SK-N-SH (cell line): ENCODE measurements at regions not wholly inside any gene's neighbourhood (a gene's known extent, or its start where the extent isn't known, plus 50 kb on each side); places are given as distances from the start of the nearest gene placed in this dataset.

ENCODE experiments used
- CTCF ChIA-PET: fragments of 300-600, 350-600 bp; formaldehyde crosslinking; extraction: SDS; loops from one replicate; lab custom pipeline; 2021; lab: Yijun Ruan, JAX
- POLR2A ChIA-PET: fragments of 350-600 bp; sonication (Branson Sonifier 250); formaldehyde crosslinking; extraction: SDS; loops from one replicate; lab custom pipeline; 2020; ENCODE audit warnings: antibody characterized with exemption, inconsistent platforms; lab: Yijun Ruan, JAX
- DNase-seq: peaks from one replicate; pipeline ENCODE4 v3.0.0; 2012
- H2AFZ ChIP-seq: fragments of 200-600 bp; sonication (generic); 2 replicates; pipeline ENCODE4 v1.8.1; 2016; ENCODE audit warnings: antibody characterized with exemption, mild to moderate bottlenecking, low read depth
- H3F3A ChIP-seq: fragments of 200-600 bp; sonication (generic); replicated peaks from 2 replicates; pipeline ENCODE3; 2016; ENCODE audit warnings: antibody characterized with exemption, mild to moderate bottlenecking; ENCODE audit not compliant: insufficient read depth
- H3K27ac ChIP-seq, 2 experiments: fragments of 200-500 bp in 1 of 2; fragments of 200-600 bp in 1 of 2; sonication (Bioruptor generic) in 1 of 2; sonication (generic), shearing (Covaris generic) in 1 of 2; 2 replicates each; pipeline versions ENCODE4 v1.5.1 to v1.6.1; 2014 to 2016; ENCODE audit warnings: low read depth in 2 of 2, inconsistent platforms in 1 of 2, low read length in 1 of 2, mild to moderate bottlenecking in 1 of 2, mixed read lengths in 1 of 2
- H3K27me3 ChIP-seq: fragments of 200-600 bp; sonication (generic), shearing (Covaris generic); 2 replicates; pipeline ENCODE4 v1.6.1; 2016; ENCODE audit warnings: mixed run types; ENCODE audit not compliant: insufficient read depth
- H3K36me3 ChIP-seq, 2 experiments: fragments of 200-500 bp in 1 of 2; fragments of 200-600 bp in 1 of 2; sonication (Bioruptor generic) in 1 of 2; sonication (generic) in 1 of 2; replicated peaks in 1 of 2; 2 replicates each; pipeline versions ENCODE3 to v1.5.1; 2014 to 2016; ENCODE audit warnings: low read length in 1 of 2, mild to moderate bottlenecking in 1 of 2; ENCODE audit not compliant: insufficient read depth in 2 of 2, control insufficient read depth in 1 of 2
- H3K4me1 ChIP-seq, 2 experiments: fragments of 200-500 bp in 1 of 2; fragments of 200-600 bp in 1 of 2; sonication (Bioruptor generic) in 1 of 2; sonication (generic), shearing (Covaris generic) in 1 of 2; 2 replicates each; pipeline versions ENCODE4 v1.5.1 to v1.6.1; 2014 to 2016; ENCODE audit warnings: low read depth in 1 of 2, low read length in 1 of 2, mixed run types in 1 of 2; ENCODE audit not compliant: insufficient read depth in 2 of 2, control insufficient read depth in 1 of 2
- H3K4me2 ChIP-seq: fragments of 200-600 bp; sonication (generic), shearing (Covaris generic); 2 replicates; pipeline ENCODE4 v1.6.1; 2017; ENCODE audit warnings: mixed run types
- H3K4me3 ChIP-seq, 2 experiments: fragments of 200-500 bp in 1 of 2; fragments of 200-600 bp in 1 of 2; sonication (Bioruptor generic) in 1 of 2; sonication (generic), shearing (Covaris generic) in 1 of 2; 2 replicates each; pipeline versions ENCODE4 v1.5.1 to v1.8.1; 2014 to 2016; ENCODE audit warnings: low read depth in 2 of 2, inconsistent platforms in 1 of 2, low read length in 1 of 2, mild to moderate bottlenecking in 1 of 2, mixed read lengths in 1 of 2, moderate library complexity in 1 of 2
- H3K79me2 ChIP-seq: fragments of 200-600 bp; sonication (generic); 2 replicates; pipeline ENCODE4 v1.8.1; 2017; ENCODE audit warnings: mild to moderate bottlenecking; ENCODE audit not compliant: insufficient read depth
- H3K9ac ChIP-seq: fragments of 200-600 bp; sonication (generic); 2 replicates; pipeline ENCODE4 v1.6.1; 2017; ENCODE audit warnings: mixed run types
- H3K9me2 ChIP-seq: fragments of 200-600 bp; sonication (generic); 2 replicates; pipeline ENCODE4 v1.6.1; 2017; ENCODE audit warnings: mixed run types
- H3K9me3 ChIP-seq: fragments of 200-600 bp; sonication (generic); 2 replicates; pipeline ENCODE4 v1.6.1; 2017; ENCODE audit warnings: mixed run types, mild to moderate bottlenecking, moderate library complexity
- H4K20me1 ChIP-seq: fragments of 200-600 bp; sonication (generic); 2 replicates; pipeline ENCODE4 v1.6.1; 2017; ENCODE audit warnings: mild to moderate bottlenecking, mixed run types; ENCODE audit not compliant: insufficient read depth
- CHD2 ChIP-seq: fragments of 150-350 bp; IDR thresholded peaks from 2 replicates; pipeline ENCODE4 v1.6.1; 2018; ENCODE audit warnings: low read length; ENCODE audit not compliant: partially characterized antibody
- EZH2phosphoT487 ChIP-seq: fragments of 200-600 bp; sonication (generic); IDR thresholded peaks from 2 replicates; pipeline ENCODE4 v1.6.1; 2017; ENCODE audit warnings: low read depth, mixed run types, mild to moderate bottlenecking, antibody characterized with exemption, moderate library complexity, borderline replicate concordance
- GABPA ChIP-seq: IDR thresholded peaks from 2 replicates; pipeline ENCODE4 v1.4.0; 2012; ENCODE audit warnings: low read depth, mild to moderate bottlenecking
- NFIC ChIP-seq: IDR thresholded peaks from 2 replicates; pipeline ENCODE4 v1.4.0; 2012; ENCODE audit warnings: borderline replicate concordance
- NRF1 ChIP-seq: IDR thresholded peaks from 2 replicates; pipeline ENCODE4 v1.6.1; 2012; ENCODE audit warnings: low read depth, mild to moderate bottlenecking, low read length
- POLR2AphosphoS5 ChIP-seq: IDR thresholded peaks from 2 replicates; pipeline ENCODE4 v1.6.1; 2012; ENCODE audit warnings: low read depth, low read length
- REST ChIP-seq: IDR thresholded peaks from 2 replicates; pipeline ENCODE4 v1.6.1; 2012; ENCODE audit warnings: mild to moderate bottlenecking, low read depth, low read length, moderate library complexity
- RXRA ChIP-seq: IDR thresholded peaks from 2 replicates; pipeline ENCODE4 v1.4.0; 2012; ENCODE audit warnings: low read depth, mild to moderate bottlenecking, borderline replicate concordance
- SIN3A ChIP-seq: IDR thresholded peaks from 2 replicates; pipeline ENCODE4 v1.6.1; 2012; ENCODE audit warnings: low read depth, mild to moderate bottlenecking, low read length, moderate library complexity, borderline replicate concordance
- SMC3 ChIP-seq: IDR thresholded peaks from 2 replicates; pipeline ENCODE4 v1.6.1; 2012; ENCODE audit warnings: low read depth, low read length, improper control_type of control experiment
- TCF12 ChIP-seq: IDR thresholded peaks from 2 replicates; pipeline ENCODE4 v1.4.0; 2012
- TEAD4 ChIP-seq: IDR thresholded peaks from 2 replicates; pipeline ENCODE4 v1.4.0; 2012; ENCODE audit warnings: mild to moderate bottlenecking, borderline replicate concordance; ENCODE audit not compliant: insufficient read depth
- YY1 ChIP-seq: IDR thresholded peaks from 2 replicates; pipeline ENCODE4 v1.4.0; 2012; ENCODE audit warnings: low read depth, mild to moderate bottlenecking
- WGBS: methylation state at CpG from one replicate; pipeline ENCODE4 v1.1.6; 2017; ENCODE audit warnings: low lambda C conversion rate; 5-methylcytosine and 5-hydroxymethylcytosine counted together
- TF ChIP-seq, protein P1 (sequence below): fragments of 150-350 bp; IDR thresholded peaks from 2 replicates; pipeline ENCODE4 v1.6.1; 2016; ENCODE audit warnings: mild to moderate bottlenecking, low read depth, low read length
- TF ChIP-seq, protein P2 (sequence below): IDR thresholded peaks from 2 replicates; pipeline ENCODE4 v1.4.0; 2012; ENCODE audit warnings: low read depth, borderline replicate concordance

DNA sequence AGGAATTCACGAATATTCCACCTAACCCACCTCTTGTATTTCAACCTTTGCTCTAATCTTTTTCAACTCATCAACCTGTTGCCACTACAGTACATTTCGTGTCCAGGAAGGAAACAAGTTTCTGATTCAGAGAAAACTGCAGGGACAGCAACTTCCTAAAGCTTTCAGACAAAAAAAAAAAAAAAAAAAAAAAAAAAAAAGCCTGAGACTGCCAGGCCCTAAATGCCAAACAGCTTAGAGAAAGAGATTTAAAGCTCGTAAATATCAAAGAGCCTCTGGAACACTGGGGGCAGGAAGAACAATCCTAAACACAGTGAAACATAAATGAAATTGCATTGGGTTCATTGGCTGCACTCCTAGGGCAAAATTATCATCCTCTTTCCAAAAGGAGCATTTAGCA lies 411.2 kb upstream of the SPTLC3 start:
- WGBS = 13% methylated on average over 3 of the region's 3 CpGs
- H3K36me3 ChIP-seq = no peaks in the 10 kb centered on the region
- H3K27me3 ChIP-seq = no peaks in the 10 kb centered on the region
- H3F3A ChIP-seq = no peaks in the 10 kb centered on the region
- H3K79me2 ChIP-seq = no peaks in the 10 kb centered on the region
- H3K9me3 ChIP-seq = no peaks in the 10 kb centered on the region
- POLR2A ChIA-PET = no interaction called here
- no peak overlapping the region for H3K4me2 ChIP-seq
- H3K27ac ChIP-seq = no peak overlapping the region
- no peak overlapping the region for H2AFZ ChIP-seq
- no peak overlapping the region for H3K4me3 ChIP-seq
- H3K4me1 ChIP-seq = no peaks in the 10 kb centered on the region
- H4K20me1 ChIP-seq = no peaks in the 10 kb centered on the region
- CTCF ChIA-PET = no interaction called here
- H3K9ac ChIP-seq = no peak overlapping the region
- TF ChIP-seq, protein P1, sequence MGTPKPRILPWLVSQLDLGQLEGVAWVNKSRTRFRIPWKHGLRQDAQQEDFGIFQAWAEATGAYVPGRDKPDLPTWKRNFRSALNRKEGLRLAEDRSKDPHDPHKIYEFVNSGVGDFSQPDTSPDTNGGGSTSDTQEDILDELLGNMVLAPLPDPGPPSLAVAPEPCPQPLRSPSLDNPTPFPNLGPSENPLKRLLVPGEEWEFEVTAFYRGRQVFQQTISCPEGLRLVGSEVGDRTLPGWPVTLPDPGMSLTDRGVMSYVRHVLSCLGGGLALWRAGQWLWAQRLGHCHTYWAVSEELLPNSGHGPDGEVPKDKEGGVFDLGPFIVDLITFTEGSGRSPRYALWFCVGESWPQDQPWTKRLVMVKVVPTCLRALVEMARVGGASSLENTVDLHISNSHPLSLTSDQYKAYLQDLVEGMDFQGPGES = no peak
- no peak for TF ChIP-seq SMC3
- no peak for TF ChIP-seq RXRA
- no peak for TF ChIP-seq REST
- DNase-seq = no peak
- no peaks in the 10 kb centered on the region for H3K9me2 ChIP-seq

GRCh38 chr20:12598894-12599293 lies 409.9 kb upstream of the SPTLC3 start:
- no peak overlapping the region for H2AFZ ChIP-seq
- H3K9ac ChIP-seq = no peak overlapping the region
- POLR2A ChIA-PET = no interaction called here
- CTCF ChIA-PET = interaction anchor here (0.6 kb wide), 1 partner anchor 23 kb away, joined by 3 read pairs; no protein-coding TSS in a partner anchor
- no peak for DNase-seq
- H4K20me1 ChIP-seq = no peaks in the 10 kb centered on the region
- no peaks in the 10 kb centered on the region for H3K27me3 ChIP-seq
- H3F3A ChIP-seq = no peaks in the 10 kb centered on the region
- no peaks in the 10 kb centered on the region for H3K36me3 ChIP-seq
- no peak overlapping the region for H3K4me3 ChIP-seq
- no peaks in the 10 kb centered on the region for H3K9me2 ChIP-seq
- TF ChIP-seq, protein P2, sequence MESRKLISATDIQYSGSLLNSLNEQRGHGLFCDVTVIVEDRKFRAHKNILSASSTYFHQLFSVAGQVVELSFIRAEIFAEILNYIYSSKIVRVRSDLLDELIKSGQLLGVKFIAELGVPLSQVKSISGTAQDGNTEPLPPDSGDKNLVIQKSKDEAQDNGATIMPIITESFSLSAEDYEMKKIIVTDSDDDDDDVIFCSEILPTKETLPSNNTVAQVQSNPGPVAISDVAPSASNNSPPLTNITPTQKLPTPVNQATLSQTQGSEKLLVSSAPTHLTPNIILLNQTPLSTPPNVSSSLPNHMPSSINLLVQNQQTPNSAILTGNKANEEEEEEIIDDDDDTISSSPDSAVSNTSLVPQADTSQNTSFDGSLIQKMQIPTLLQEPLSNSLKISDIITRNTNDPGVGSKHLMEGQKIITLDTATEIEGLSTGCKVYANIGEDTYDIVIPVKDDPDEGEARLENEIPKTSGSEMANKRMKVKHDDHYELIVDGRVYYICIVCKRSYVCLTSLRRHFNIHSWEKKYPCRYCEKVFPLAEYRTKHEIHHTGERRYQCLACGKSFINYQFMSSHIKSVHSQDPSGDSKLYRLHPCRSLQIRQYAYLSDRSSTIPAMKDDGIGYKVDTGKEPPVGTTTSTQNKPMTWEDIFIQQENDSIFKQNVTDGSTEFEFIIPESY = no peak
- no peak for TF ChIP-seq TCF12
- no peak for TF ChIP-seq NFIC
- TF ChIP-seq SIN3A = no peak
- no peak for TF ChIP-seq TEAD4
- no peak for TF ChIP-seq YY1
- no peak for TF ChIP-seq NRF1
- TF ChIP-seq EZH2phosphoT487 = no peak
- TF ChIP-seq CHD2 = no peak
- TF ChIP-seq, protein P1 = no peak
- no peak for TF ChIP-seq POLR2AphosphoS5
- no peak for TF ChIP-seq GABPA
- TF ChIP-seq, all 33 proteins: peak for 0
- Histone ChIP-seq H3K27ac (no peak overlapping the region), H3K4me2 (no peak overlapping the region), H3K4me1 (no peaks in the 10 kb centered on the region), H3K79me2 (no peaks in the 10 kb centered on the region), H3K9me3 (no peaks in the 10 kb centered on the region)
- 9% methylated on average over 3 of the region's 3 CpGs for whole genome bisulfite sequencing
